K562 (cell line): ENCODE measurements at regions not wholly inside any gene's neighbourhood (a gene's known extent, or its start where the extent isn't known, plus 50 kb on each side); places are given as distances from the start of the nearest gene placed in this dataset.

Experiments used
- ATAC-seq: fragments of 200-7000 bp; cut with Tn5 transposase; 3 replicates; pipeline ENCODE4 v1.9.1; 2020; ENCODE audit warnings: moderate library complexity
- BruUV-seq: library from RNA; stranded (reverse); fragments of 400-500 nt; replicated peaks from 2 replicates; lab custom pipeline; 2021; lab: Mats Ljungman, UMichigan
- CTCF ChIA-PET: fragments of 300-600 bp; formaldehyde crosslinking; extraction: SDS; loops from one replicate; lab custom pipeline; 2021; ENCODE audit warnings: low intra/inter-chr PET ratio; lab: Yijun Ruan, JAX
- POLR2A ChIA-PET: fragments of 300-600, 350-650 bp; sonication (Branson Sonifier 250); formaldehyde crosslinking; extraction: SDS; loops from one replicate; lab custom pipeline; 2021; ENCODE audit warnings: antibody characterized with exemption, inconsistent platforms; lab: Yijun Ruan, JAX
- DNase-seq, 4 experiments: peaks; one replicate each; pipeline versions ENCODE4 v3.0.0 to v3.0.0-alpha.2; 2011 to 2018; ENCODE audit warnings: low spot score in 3 of 4, mixed read lengths in 3 of 4; ENCODE audit errors: extremely low read depth in 1 of 4
- FAIRE-seq: peaks from 2 replicates; lab custom pipeline; 2011; peaks lifted over from hg19 to GRCh38; lab: Jason Lieb, UNC
- H2AFZ ChIP-seq: 2 replicates; pipeline ENCODE4 v1.6.0; 2011; ENCODE audit warnings: low read depth, low read length, control low read depth, inconsistent platforms
- H3K27ac ChIP-seq: fragments of 200-600 bp; 3 replicates; pipeline ENCODE4 v1.8.0; 2011; ENCODE audit warnings: low read depth, mild to moderate bottlenecking, control low read depth, inconsistent platforms, low read length, moderate library complexity, mixed read lengths; ENCODE audit errors: extremely low read depth
- H3K27me3 ChIP-seq, 2 experiments: fragments of 300-600 bp in 1 of 2; 2 replicates in 1 of 2; 3 replicates in 1 of 2; pipeline versions ENCODE4 v1.6.0 to v1.8.0; 2011; ENCODE audit warnings: inconsistent platforms in 2 of 2, low read length in 2 of 2, mild to moderate bottlenecking in 1 of 2, mixed read lengths in 1 of 2, moderate library complexity in 1 of 2; ENCODE audit not compliant: control insufficient read depth in 2 of 2, insufficient read depth in 2 of 2
- H3K36me3 ChIP-seq: fragments of 300-600 bp; 3 replicates; pipeline ENCODE4 v1.8.0; 2011; ENCODE audit warnings: mild to moderate bottlenecking, low read length, inconsistent platforms; ENCODE audit not compliant: control insufficient read depth, insufficient read depth
- H3K4me1 ChIP-seq, 2 experiments: fragments of 200-600 bp in 1 of 2; replicated peaks in 1 of 2; 2 replicates in 1 of 2; 3 replicates in 1 of 2; pipeline versions ENCODE4 v1.5.1 to v1.8.0; 2011; ENCODE audit warnings: inconsistent platforms in 2 of 2, low read length in 2 of 2, mild to moderate bottlenecking in 1 of 2, mixed read lengths in 1 of 2, moderate library complexity in 1 of 2; ENCODE audit not compliant: control insufficient read depth in 2 of 2, insufficient read depth in 2 of 2
- H3K4me2 ChIP-seq: 2 replicates; pipeline ENCODE4 v1.6.1; 2011; ENCODE audit warnings: low read length, control low read depth, inconsistent platforms, mixed read lengths; ENCODE audit not compliant: insufficient read depth
- H3K4me3 ChIP-seq: fragments of 200-600 bp; sonication (generic), shearing (Covaris generic); 2 replicates; pipeline ENCODE4 v1.5.1; 2016; ENCODE audit warnings: control low read depth, inconsistent platforms
- H3K79me2 ChIP-seq: fragments of 200-600 bp; 3 replicates; pipeline ENCODE4 v1.8.0; 2011; ENCODE audit warnings: low read length, inconsistent platforms; ENCODE audit not compliant: control insufficient read depth, insufficient read depth
- H3K9ac ChIP-seq, 2 experiments: 2 replicates each; pipeline versions ENCODE4 v1.6.0 to v1.6.1; 2011; ENCODE audit warnings: low read depth in 2 of 2, low read length in 2 of 2, control low read depth in 1 of 2, inconsistent platforms in 1 of 2, mild to moderate bottlenecking in 1 of 2, mixed read lengths in 1 of 2; ENCODE audit not compliant: insufficient read depth in 1 of 2
- H3K9me1 ChIP-seq: one replicate; pipeline ENCODE4 v1.6.0; 2011; ENCODE audit warnings: inconsistent platforms, mild to moderate bottlenecking, low read length, moderate library complexity; ENCODE audit not compliant: control insufficient read depth, insufficient read depth
- H3K9me3 ChIP-seq: replicated peaks from 2 replicates; pipeline ENCODE4 v1.5.1; 2011; ENCODE audit warnings: low read depth, low read length, inconsistent platforms; ENCODE audit not compliant: control insufficient read depth, insufficient read depth
- H4K20me1 ChIP-seq: replicated peaks from 2 replicates; pipeline ENCODE4 v1.6.1; 2011; ENCODE audit warnings: low read length, inconsistent platforms, mixed read lengths; ENCODE audit not compliant: control insufficient read depth, insufficient read depth
- CBFA2T3 ChIP-seq: fragments of 450-650 bp; IDR thresholded peaks from 2 replicates; pipeline ENCODE4 v1.6.1; 2017
- CBX8 ChIP-seq: fragments of 200-600 bp; sonication (generic); IDR thresholded peaks from 2 replicates; pipeline ENCODE4 v1.6.1; 2012; ENCODE audit warnings: borderline replicate concordance, mixed run types, low read depth, mild to moderate bottlenecking, moderate library complexity, mixed read lengths, low read length, control low read depth, inconsistent platforms; ENCODE audit not compliant: poor library complexity, severe bottlenecking; ENCODE audit errors: extremely low read depth
- ELK1 ChIP-seq: sonication (generic); formaldehyde crosslinking; IDR thresholded peaks from 2 replicates; pipeline ENCODE4 v1.8.1; 2022; ENCODE audit warnings: missing genetic modification reagents
- NR2C2 ChIP-seq, 2 experiments: fragments of 200-800 bp in 1 of 2; sonication (Bioruptor generic) in 1 of 2; sonication (generic) in 1 of 2; formaldehyde crosslinking in 1 of 2; IDR thresholded peaks; 2 replicates each; pipeline versions ENCODE4 v1.6.1 to v1.8.0; 2016 to 2022; ENCODE audit warnings: mild to moderate bottlenecking in 1 of 2, missing compliant biosample characterization in 1 of 2, missing genetic modification characterization in 1 of 2, missing genetic modification reagents in 1 of 2
- PTTG1 ChIP-seq: fragments of 450-650 bp; IDR thresholded peaks from 2 replicates; pipeline ENCODE4 v1.6.1; 2016; ENCODE audit warnings: low read depth, mild to moderate bottlenecking, missing genetic modification characterization, missing compliant biosample characterization
- TFE3 ChIP-seq: fragments of 450-650 bp; formaldehyde crosslinking; IDR thresholded peaks from 2 replicates; pipeline ENCODE4 v1.4.0; 2020; ENCODE audit warnings: mild to moderate bottlenecking, mixed read lengths
- ZBTB7A ChIP-seq: IDR thresholded peaks from 2 replicates; pipeline ENCODE4 v1.6.1; 2011; ENCODE audit warnings: low read depth, mild to moderate bottlenecking, low read length, moderate library complexity, borderline replicate concordance; ENCODE audit not compliant: control insufficient read depth
- ZBTB8A ChIP-seq: fragments of 450-650 bp; IDR thresholded peaks from 2 replicates; pipeline ENCODE4 v1.6.1; 2018; ENCODE audit warnings: mild to moderate bottlenecking, moderate library complexity; ENCODE audit not compliant: partially characterized antibody
- ZC3H11A ChIP-seq: IDR thresholded peaks from 2 replicates; pipeline ENCODE4 v1.6.1; 2012; ENCODE audit warnings: low read depth, low read length, improper control_type of control experiment
- ZNF644 ChIP-seq: fragments of 200-800 bp; sonication (Bioruptor generic); IDR thresholded peaks from 2 replicates; pipeline ENCODE4 v1.6.1; 2016; ENCODE audit warnings: low read depth, missing genetic modification characterization, missing compliant biosample characterization
- ZNF699 ChIP-seq: fragments of 250-450 bp; sonication (Bioruptor Pico); IDR thresholded peaks from 2 replicates; pipeline ENCODE4 v1.8.0; 2021; ENCODE audit warnings: mild to moderate bottlenecking, moderate library complexity; ENCODE audit not compliant: insufficient replicate concordance
- WGBS: fragments of 100-300 bp; shearing (Covaris generic); methylation state at CpG from one replicate; pipeline ENCODE4 v1.1.6; 2016; ENCODE audit warnings: low coverage, mixed read lengths; ENCODE audit not compliant: insufficient coverage; ENCODE audit errors: missing lambda C conversion rate; 5-methylcytosine and 5-hydroxymethylcytosine counted together
- in situ Hi-C: fragments of 300-500 bp; cut with MboI; formaldehyde crosslinking; loops from 4 replicates; pipeline ENCODE4 v1.15.0; 2018; ENCODE audit warnings: inconsistent platforms, mixed read lengths
- intact Hi-C: fragments of 100-400 bp; cut with micrococcal nuclease; formaldehyde crosslinking; loops from 2 replicates; pipeline ENCODE4 v1.14.2; 2022

DNA sequence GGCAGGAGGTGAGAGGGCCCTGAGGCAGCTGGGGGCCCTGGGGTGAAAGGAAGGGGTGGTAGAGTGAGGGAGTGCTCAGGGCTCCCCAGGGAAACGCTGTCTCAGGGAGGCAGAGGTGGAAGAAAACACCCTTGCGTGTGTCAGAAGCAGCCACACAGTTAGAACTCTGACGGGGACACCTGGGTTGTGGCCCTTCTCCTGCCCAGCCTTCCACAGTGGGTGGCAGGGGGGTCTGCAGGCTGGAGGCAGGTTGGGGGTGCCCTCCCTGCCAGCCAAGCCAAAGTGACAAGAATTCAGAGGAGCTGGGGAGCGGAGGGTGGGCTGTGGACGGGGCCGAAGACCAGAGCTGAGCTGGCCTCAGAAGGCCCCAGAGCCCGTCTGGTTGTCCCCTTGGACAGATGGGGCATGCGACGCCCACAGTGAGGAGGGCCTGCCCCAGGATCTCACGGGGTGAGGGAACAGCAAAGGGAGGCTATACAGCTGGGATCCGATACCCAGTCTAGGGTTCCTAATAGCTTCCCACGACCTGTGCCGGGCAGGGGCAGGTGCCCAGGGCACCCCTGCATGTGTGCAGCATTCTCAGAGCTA is 105.2 kb upstream of the ADRA2C start:
- H2AFZ ChIP-seq, result no peak overlapping the region
- in situ Hi-C loops (no loop called here), intact Hi-C loops (no loop called here)
- H3K27me3 ChIP-seq, result peaks cover 18 to 82% of the 10 kb centered on the region in 2 experiments; a peak in 4 of 5 replicates
- H3K27ac ChIP-seq, result no peak overlapping the region
- no peaks in the 10 kb centered on the region for H3K79me2 ChIP-seq
- POLR2A ChIA-PET, result interaction anchor here (0.5 kb wide), 1 partner anchor 1150 kb away, joined by 3 read pairs; no protein-coding TSS in a partner anchor
- H3K9me1 ChIP-seq, result no peaks in the 10 kb centered on the region
- H3K36me3 ChIP-seq, result no peaks in the 10 kb centered on the region
- ATAC-seq, result no peak
- no peak overlapping the region; a peak in 1 of 4 replicates for H3K9ac ChIP-seq
- H3K9me3 ChIP-seq, result no peaks in the 10 kb centered on the region
- H3K4me1 ChIP-seq, result no peaks in the 10 kb centered on the region
- no TSS peak for BruUV-seq
- FAIRE-seq, result no peak
- DNase-seq, result no peak
- no peak overlapping the region for H3K4me2 ChIP-seq
- CTCF ChIA-PET, result no interaction called here
- TF ChIP-seq ZNF699, result no peak
- TF ChIP-seq TFE3 (CRISPR knock-in tag), result no peak
- no peak for TF ChIP-seq ELK1 (CRISPR knock-in tag)
- no peak for TF ChIP-seq CBX8
- no peak for TF ChIP-seq ZBTB7A
- TF ChIP-seq ZBTB8A, result no peak
- no peak for TF ChIP-seq ZNF644 (tag)
- TF ChIP-seq NR2C2 (CRISPR knock-in tag; IDR thresholded peaks at IDR 0.05), result no peak
- TF ChIP-seq NR2C2 (tag; IDR thresholded peaks at IDR 0.05), result no peak
- TF ChIP-seq PTTG1 (tag), result no peak
- no peak for TF ChIP-seq ZC3H11A
- no peak for TF ChIP-seq CBFA2T3
- WGBS, result 2% methylated on average over 13 of the region's 13 CpGs
- no peak overlapping the region for H3K4me3 ChIP-seq
- peaks cover 9% of the 10 kb centered on the region for H4K20me1 ChIP-seq
